ENCODE measurements at regions not wholly inside any gene's neighbourhood (a gene's known extent, or its start where the extent isn't known, plus 50 kb on each side); places are given as distances from the start of the nearest gene placed in this dataset.

DNA sequence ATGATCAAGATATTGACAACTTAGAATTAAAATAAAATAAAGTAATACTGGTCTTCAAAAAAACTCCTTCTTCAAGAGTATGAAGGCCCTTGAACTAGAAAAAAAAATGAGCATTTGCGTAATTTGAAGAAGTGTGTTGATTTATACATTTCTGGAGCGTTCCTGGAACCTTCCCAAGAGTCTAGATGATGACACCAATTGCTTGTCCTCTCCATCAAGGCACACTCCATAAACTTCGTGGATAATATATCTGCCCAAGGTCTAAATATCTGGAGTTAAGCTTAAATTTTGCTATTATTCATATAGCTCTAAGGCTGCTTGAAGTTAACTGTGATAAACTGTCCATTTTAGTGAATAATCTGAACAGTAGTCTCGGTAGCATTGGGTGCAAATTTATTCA, 361.3 kb upstream of the CNTN5 start:
- H3K9ac ChIP-seq (ENCODE audit: extremely low read depth, insufficient read length, low read length), result no peak overlapping the region
- no peak overlapping the region for H4K91ac ChIP-seq (ENCODE audit: insufficient read length, low read depth, low read length)
- H3K36me3 Mint-ChIP-seq (ENCODE audit: insufficient read depth in 1 of 3, low read depth in 3 of 3), result no peaks in the 10 kb centered on the region
- H3K18ac ChIP-seq (ENCODE audit: insufficient read length, low read depth, low read length), result no peak overlapping the region
- no peak overlapping the region for H3K4ac ChIP-seq (ENCODE audit: low read depth, low read length)
- H3K14ac ChIP-seq (ENCODE audit: insufficient read depth, low read length), result no peak overlapping the region
- no peaks in the 10 kb centered on the region for H3K4me1 Mint-ChIP-seq
- WGBS (ENCODE audit: extremely low coverage, insufficient read length, low lambda C conversion rate), result no CpG with 5 or more reads among the region's 4 CpGs
- no peak for DNase-seq
- TF ChIP-seq, protein P1, sequence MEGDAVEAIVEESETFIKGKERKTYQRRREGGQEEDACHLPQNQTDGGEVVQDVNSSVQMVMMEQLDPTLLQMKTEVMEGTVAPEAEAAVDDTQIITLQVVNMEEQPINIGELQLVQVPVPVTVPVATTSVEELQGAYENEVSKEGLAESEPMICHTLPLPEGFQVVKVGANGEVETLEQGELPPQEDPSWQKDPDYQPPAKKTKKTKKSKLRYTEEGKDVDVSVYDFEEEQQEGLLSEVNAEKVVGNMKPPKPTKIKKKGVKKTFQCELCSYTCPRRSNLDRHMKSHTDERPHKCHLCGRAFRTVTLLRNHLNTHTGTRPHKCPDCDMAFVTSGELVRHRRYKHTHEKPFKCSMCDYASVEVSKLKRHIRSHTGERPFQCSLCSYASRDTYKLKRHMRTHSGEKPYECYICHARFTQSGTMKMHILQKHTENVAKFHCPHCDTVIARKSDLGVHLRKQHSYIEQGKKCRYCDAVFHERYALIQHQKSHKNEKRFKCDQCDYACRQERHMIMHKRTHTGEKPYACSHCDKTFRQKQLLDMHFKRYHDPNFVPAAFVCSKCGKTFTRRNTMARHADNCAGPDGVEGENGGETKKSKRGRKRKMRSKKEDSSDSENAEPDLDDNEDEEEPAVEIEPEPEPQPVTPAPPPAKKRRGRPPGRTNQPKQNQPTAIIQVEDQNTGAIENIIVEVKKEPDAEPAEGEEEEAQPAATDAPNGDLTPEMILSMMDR (conservative IDR thresholded peaks at IDR 0.05), result no peak
- no peaks in the 10 kb centered on the region for H4K20me1 ChIP-seq (ENCODE audit: control insufficient read depth, insufficient read depth, insufficient read length)
- H4K8ac ChIP-seq (replicated peaks; ENCODE audit: insufficient read length, low read depth, low read length), result no peak overlapping the region
- no peak overlapping the region for H3K56ac ChIP-seq (ENCODE audit: insufficient read length, low read depth, low read length)
- no peak overlapping the region for H3T11ph ChIP-seq (ENCODE audit: low read length)
- H3K4me3 Mint-ChIP-seq, result no peak overlapping the region
- no peak overlapping the region for H2BK5ac ChIP-seq (ENCODE audit: insufficient read length, low read length)
- no peaks in the 10 kb centered on the region for H3K27me3 ChIP-seq (ENCODE audit: insufficient read depth, low read length)
- H3K79me1 ChIP-seq (ENCODE audit: insufficient read depth, low read depth, low read length, poor library complexity, severe bottlenecking), result no peaks in the 10 kb centered on the region
- no peak overlapping the region for H2AK5ac ChIP-seq (ENCODE audit: insufficient read length, low read length)
- no peak overlapping the region for H4K5ac ChIP-seq (ENCODE audit: insufficient read length, low read depth, low read length)
- no peak overlapping the region for H2BK15ac ChIP-seq (ENCODE audit: low read depth, low read length)
- no peaks in the 10 kb centered on the region for H3K23me2 ChIP-seq (ENCODE audit: insufficient read length, low read depth, low read length, poor library complexity, severe bottlenecking)
- H2BK20ac ChIP-seq (ENCODE audit: low read depth, low read length, poor library complexity, severe bottlenecking), result no peak overlapping the region
- H2AFZ ChIP-seq (ENCODE audit: low read length), result no peak overlapping the region
- no peak overlapping the region for H3K23ac ChIP-seq (ENCODE audit: insufficient read length, low read depth, low read length)
- H2BK120ac ChIP-seq (ENCODE audit: low read depth, low read length, poor library complexity, severe bottlenecking), result no peak overlapping the region
- H2BK12ac ChIP-seq (ENCODE audit: insufficient read length, low read depth, low read length), result no peak overlapping the region
- H3K9me3 Mint-ChIP-seq, result no peaks in the 10 kb centered on the region; a peak in 1 of 5 replicates
- H3K4me2 ChIP-seq (ENCODE audit: insufficient read depth, insufficient read length, low read length), result no peak overlapping the region
- H3K27me3 Mint-ChIP-seq (ENCODE audit: low read depth), result no peaks in the 10 kb centered on the region
- H3K9me3 ChIP-seq (ENCODE audit: control insufficient read depth, low read depth, low read length), result no peaks in the 10 kb centered on the region
- H3K27ac ChIP-seq (ENCODE audit: insufficient read length, low read depth, low read length), result no peak overlapping the region
- H3K79me2 ChIP-seq (ENCODE audit: insufficient read depth, low read length), result no peaks in the 10 kb centered on the region
- no peak overlapping the region for H3K27ac Mint-ChIP-seq
- no peaks in the 10 kb centered on the region for H3K4me1 ChIP-seq (ENCODE audit: insufficient read depth, low read length)
